AG04450 (cell line): ENCODE measurements at regions not wholly inside any gene's neighbourhood (a gene's known extent, or its start where the extent isn't known, plus 50 kb on each side); places are given as distances from the start of the nearest gene placed in this dataset.

ENCODE experiments used
- CTCF ChIA-PET: fragments of 300-600, 350-600 bp; formaldehyde crosslinking; extraction: SDS; loops from one replicate; lab custom pipeline; 2022; ENCODE audit warnings: antibody characterized with exemption, inconsistent platforms; lab: Charles Lee
- POLR2A ChIA-PET: fragments of 350-600 bp; formaldehyde crosslinking; extraction: SDS; loops from one replicate; lab custom pipeline; 2021; ENCODE audit warnings: antibody characterized with exemption, inconsistent platforms; lab: Yijun Ruan, JAX
- DNase-seq: peaks from one replicate; pipeline ENCODE4 v3.0.0-alpha.2; 2011; ENCODE audit warnings: low read depth, low spot score
- H3K27ac ChIP-seq: one replicate; pipeline ENCODE4 v1.5.1; 2012; ENCODE audit warnings: low read depth, low read length, control low read depth
- H3K27me3 ChIP-seq: one replicate; pipeline ENCODE4 v1.6.0; 2012; ENCODE audit warnings: low read length; ENCODE audit not compliant: control insufficient read depth, insufficient read depth
- H3K4me3 ChIP-seq: 2 replicates; pipeline ENCODE4 v1.5.1; 2011; ENCODE audit warnings: mild to moderate bottlenecking, low read depth, low read length, control low read depth
- H3K9me3 ChIP-seq: 2 replicates; pipeline ENCODE4 v1.5.1; 2012; ENCODE audit warnings: low read length; ENCODE audit not compliant: control insufficient read depth, insufficient read depth
- TF ChIP-seq, protein P1 (sequence below): IDR thresholded peaks from 2 replicates; pipeline ENCODE4 v1.5.1; 2011; ENCODE audit warnings: low read depth, low read length, control low read depth, inconsistent platforms

DNA sequence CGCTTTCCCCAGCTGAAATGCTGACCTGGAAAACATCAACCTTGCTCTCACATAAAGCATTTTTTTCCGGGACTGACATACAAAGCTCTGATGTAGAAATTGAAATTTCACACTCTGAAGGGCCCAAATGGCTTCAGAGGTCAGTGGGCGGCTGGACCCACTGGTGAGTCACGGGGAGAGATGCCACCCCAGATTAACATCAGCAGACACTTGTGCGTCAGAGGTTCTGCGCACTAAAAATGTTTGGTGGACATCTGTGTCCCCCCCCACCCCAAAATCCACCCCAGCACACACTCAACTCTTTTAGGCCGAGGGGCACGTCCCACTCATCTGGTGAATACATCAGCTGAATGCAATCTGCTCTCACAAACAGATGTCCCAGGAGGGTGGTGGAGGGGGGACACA is 208.9 kb downstream of the ASB1 start:
- DNase-seq = no peak
- ChIA-PET CTCF (no interaction called here), POLR2A (no interaction called here)
- Histone ChIP-seq H3K27ac (no peak overlapping the region), H3K9me3 (peaks cover 3% of the 10 kb centered on the region; the same call in 1 of the 2 replicates), H3K27me3 (peaks cover 20% of the 10 kb centered on the region), H3K4me3 (no peak overlapping the region)
- TF ChIP-seq, protein P1, sequence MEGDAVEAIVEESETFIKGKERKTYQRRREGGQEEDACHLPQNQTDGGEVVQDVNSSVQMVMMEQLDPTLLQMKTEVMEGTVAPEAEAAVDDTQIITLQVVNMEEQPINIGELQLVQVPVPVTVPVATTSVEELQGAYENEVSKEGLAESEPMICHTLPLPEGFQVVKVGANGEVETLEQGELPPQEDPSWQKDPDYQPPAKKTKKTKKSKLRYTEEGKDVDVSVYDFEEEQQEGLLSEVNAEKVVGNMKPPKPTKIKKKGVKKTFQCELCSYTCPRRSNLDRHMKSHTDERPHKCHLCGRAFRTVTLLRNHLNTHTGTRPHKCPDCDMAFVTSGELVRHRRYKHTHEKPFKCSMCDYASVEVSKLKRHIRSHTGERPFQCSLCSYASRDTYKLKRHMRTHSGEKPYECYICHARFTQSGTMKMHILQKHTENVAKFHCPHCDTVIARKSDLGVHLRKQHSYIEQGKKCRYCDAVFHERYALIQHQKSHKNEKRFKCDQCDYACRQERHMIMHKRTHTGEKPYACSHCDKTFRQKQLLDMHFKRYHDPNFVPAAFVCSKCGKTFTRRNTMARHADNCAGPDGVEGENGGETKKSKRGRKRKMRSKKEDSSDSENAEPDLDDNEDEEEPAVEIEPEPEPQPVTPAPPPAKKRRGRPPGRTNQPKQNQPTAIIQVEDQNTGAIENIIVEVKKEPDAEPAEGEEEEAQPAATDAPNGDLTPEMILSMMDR = no peak

DNA sequence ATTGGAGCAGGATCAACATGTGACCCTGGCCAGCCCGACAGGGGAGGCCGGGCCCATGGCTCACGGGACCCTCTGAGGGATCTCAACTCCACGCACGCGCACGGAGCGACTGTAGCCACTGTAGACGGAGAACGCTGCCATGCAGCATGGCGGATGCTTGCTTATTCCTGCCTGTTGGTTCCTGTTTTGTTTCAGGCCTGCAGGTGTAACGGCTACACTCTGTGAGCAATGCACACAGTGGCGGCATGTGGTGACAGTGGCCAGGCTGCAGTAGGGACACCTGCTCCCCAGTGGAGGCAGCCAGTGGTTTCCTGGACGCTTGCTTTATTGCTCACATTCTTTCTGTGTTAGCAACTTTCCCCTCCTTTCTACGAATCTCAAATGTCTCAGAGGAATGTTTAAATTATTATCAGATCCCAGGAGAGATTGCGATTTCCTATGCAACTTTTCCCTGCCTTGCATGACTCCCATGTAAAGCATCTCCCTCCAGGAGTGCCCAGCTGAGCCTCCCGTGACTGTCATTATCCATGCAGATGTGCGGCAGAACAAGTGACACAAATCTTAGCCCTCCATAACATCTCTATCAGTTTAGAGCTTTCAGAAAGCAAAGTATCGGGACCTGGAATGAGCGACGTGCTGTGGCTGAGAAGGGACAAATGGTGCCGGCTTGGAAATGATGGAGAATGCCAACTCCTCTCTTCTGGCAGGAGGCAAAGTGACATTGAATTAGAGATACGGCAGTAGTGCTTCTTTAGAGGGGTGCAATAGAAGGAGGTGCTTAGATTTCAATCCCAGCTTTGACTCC is 209.7 kb downstream of the ASB1 start:
- ChIA-PET CTCF (interaction anchor here (0.6 kb wide), 1 partner anchor 280 kb away, joined by 5 read pairs; no protein-coding TSS in a partner anchor), POLR2A (no interaction called here)
- Histone ChIP-seq H3K27ac (peak overlapping the region; percentile 47), H3K27me3 (peaks cover 20% of the 10 kb centered on the region), H3K9me3 (peaks cover 3% of the 10 kb centered on the region; the same call in 1 of the 2 replicates), H3K4me3 (no peak overlapping the region)
- TF ChIP-seq, protein P1 = no peak
- DNase-seq = peak; percentile 8

DNA sequence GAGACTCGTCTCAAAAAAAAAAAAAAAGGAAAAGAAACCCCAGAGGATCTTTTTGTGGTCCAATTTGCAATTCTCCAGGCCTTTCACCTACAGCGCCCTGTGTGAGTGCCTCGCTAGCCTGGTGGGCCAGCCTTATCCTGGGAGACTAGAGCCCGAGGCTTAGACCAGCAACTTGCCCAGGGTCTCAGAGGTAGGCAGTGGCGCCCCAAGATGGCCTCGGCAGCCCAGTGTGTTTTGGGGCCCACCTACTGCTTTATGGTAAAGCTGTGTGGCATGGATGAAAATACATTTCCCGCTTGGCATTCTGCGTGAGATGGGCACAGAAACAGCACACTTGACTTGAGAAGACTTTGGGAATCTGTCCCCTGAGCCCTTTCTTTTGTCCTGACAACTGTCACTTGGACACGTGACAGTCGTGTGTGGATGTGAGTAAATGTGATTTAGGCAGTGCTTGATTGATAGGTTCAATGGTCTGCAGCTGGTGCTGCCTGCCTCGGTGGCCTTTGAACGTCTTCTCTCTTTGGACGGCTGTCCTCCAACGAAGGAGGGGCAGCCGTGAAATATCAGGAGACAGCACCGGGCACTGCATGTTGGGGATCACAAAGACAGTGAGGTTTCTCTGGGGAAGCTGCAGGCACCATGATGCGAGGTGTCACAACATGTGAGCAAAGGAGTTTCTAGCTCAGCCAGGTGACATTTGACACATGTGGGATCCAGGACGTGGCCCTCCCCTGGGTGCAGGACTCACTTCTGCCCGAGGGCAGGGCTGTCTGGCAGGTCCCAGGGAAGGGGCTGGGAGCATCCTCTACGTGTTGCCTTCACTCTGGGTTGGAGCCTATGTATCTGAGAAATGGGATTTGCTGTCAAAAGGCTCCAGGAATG is 209.5 kb upstream of the TWIST2 start:
- ChIA-PET POLR2A (no interaction called here), CTCF (no interaction called here)
- no peak overlapping the region for H3K27ac ChIP-seq

DNA sequence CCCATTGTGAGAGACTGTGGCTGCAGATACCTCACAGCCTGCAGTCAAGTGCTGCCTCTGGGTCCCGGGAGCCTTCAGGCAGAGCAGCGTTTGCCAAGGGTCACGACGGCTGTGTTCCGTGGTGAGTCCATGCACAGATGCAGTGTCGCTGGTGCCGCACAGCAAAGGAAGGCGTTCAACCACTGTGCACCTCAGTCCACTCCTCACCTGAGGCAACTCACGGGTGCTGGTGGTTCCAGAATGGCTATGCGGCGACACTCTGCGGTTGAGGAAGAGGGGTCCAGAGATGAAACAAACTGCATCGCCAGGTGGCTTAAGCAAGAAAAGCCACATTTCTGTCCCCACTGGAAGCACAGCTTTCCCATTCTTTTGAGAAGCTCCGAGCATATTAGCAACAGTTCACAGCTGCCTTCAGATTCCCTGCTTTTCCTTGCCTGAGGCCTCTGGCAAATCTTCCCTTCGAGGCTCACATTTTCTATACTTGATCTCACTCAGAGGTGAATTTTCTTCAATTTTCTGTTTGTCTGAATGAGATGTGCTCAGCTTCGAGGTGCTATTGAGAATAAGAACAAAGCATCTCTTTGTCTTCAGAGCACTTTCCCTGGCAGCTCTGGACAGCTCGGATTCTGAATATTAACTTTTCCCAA is 208.8 kb upstream of the TWIST2 start:
- CTCF ChIA-PET = interaction anchor here (1.0 kb wide), 1 partner anchor 268 kb away, joined by 3 read pairs; no protein-coding TSS in a partner anchor
- H3K27ac ChIP-seq = no peak overlapping the region
- peaks cover 3% of the 10 kb centered on the region; the same call in 1 of the 2 replicates for H3K9me3 ChIP-seq
- H3K27me3 ChIP-seq = peaks cover 6% of the 10 kb centered on the region
- no peak for DNase-seq
- H3K4me3 ChIP-seq = no peak overlapping the region
- POLR2A ChIA-PET = no interaction called here
- TF ChIP-seq, protein P1 = no peak

More for the DNA sequence above, 209.5 kb upstream of the TWIST2 start:
- Histone ChIP-seq H3K27me3 (peaks cover 8% of the 10 kb centered on the region), H3K4me3 (no peak overlapping the region), H3K9me3 (peaks cover 3% of the 10 kb centered on the region; the same call in 1 of the 2 replicates)
- TF ChIP-seq, protein P1 = no peak
- DNase-seq = no peak
